GM12878 (cell line): ENCODE measurements at regions not wholly inside any gene's neighbourhood (a gene's known extent, or its start where the extent isn't known, plus 50 kb on each side); places are given as distances from the start of the nearest gene placed in this dataset.

Experiments used
- EZH2 ChIP-seq: IDR thresholded peaks from 2 replicates; pipeline ENCODE4 v1.6.1; 2012; ENCODE audit warnings: low read depth, mild to moderate bottlenecking, control low read depth, inconsistent platforms, low read length, borderline replicate concordance; ENCODE audit not compliant: control insufficient read depth
- POLR2A ChIP-seq: IDR thresholded peaks from 2 replicates; pipeline ENCODE4 v1.6.1; 2011; ENCODE audit warnings: low read depth, mild to moderate bottlenecking, low read length
- POLR2AphosphoS5 ChIP-seq: IDR thresholded peaks from 2 replicates; pipeline ENCODE4 v1.6.1; 2011; ENCODE audit warnings: mild to moderate bottlenecking, low read length, inconsistent platforms
- RBBP5 ChIP-seq: fragments of 200-600 bp; sonication (generic); conservative IDR thresholded peaks from 2 replicates; pipeline ENCODE4 v1.6.1; 2016
- TF ChIP-seq, protein P1 (sequence below), 3 experiments: IDR thresholded peaks in 2 of 3; conservative IDR thresholded peaks in 1 of 3; 2 replicates each; pipeline ENCODE4 v1.5.1; 2011; ENCODE audit warnings: low read depth in 3 of 3, low read length in 3 of 3, mild to moderate bottlenecking in 3 of 3, control low read depth in 2 of 3, moderate library complexity in 2 of 3, inconsistent platforms in 1 of 3, mixed read lengths in 1 of 3; ENCODE audit not compliant: control insufficient read depth in 2 of 3, insufficient read depth in 1 of 3; ENCODE audit errors: extremely low read depth in 1 of 3

GRCh38 chr2:22970991-22971390 is 414.0 kb upstream of the KLHL29 start:
- TF ChIP-seq POLR2AphosphoS5 (no peak), RBBP5 (no peak), EZH2 (no peak), POLR2A (no peak)
- TF ChIP-seq, protein P1, sequence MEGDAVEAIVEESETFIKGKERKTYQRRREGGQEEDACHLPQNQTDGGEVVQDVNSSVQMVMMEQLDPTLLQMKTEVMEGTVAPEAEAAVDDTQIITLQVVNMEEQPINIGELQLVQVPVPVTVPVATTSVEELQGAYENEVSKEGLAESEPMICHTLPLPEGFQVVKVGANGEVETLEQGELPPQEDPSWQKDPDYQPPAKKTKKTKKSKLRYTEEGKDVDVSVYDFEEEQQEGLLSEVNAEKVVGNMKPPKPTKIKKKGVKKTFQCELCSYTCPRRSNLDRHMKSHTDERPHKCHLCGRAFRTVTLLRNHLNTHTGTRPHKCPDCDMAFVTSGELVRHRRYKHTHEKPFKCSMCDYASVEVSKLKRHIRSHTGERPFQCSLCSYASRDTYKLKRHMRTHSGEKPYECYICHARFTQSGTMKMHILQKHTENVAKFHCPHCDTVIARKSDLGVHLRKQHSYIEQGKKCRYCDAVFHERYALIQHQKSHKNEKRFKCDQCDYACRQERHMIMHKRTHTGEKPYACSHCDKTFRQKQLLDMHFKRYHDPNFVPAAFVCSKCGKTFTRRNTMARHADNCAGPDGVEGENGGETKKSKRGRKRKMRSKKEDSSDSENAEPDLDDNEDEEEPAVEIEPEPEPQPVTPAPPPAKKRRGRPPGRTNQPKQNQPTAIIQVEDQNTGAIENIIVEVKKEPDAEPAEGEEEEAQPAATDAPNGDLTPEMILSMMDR (IDR thresholded peaks at IDR 0.05 in 2 of 3, conservative IDR thresholded peaks at IDR 0.05 in 1 of 3; ENCODE audit: control insufficient read depth in 2 of 3, extremely low read depth in 1 of 3, insufficient read depth in 1 of 3, low read depth in 3 of 3, low read length in 3 of 3): no peak
